Osteocyte (in vitro differentiated cells): ENCODE measurements at regions not wholly inside any gene's neighbourhood (a gene's known extent, or its start where the extent isn't known, plus 50 kb on each side); places are given as distances from the start of the nearest gene placed in this dataset.

Experiments
- DNase-seq: peaks from one replicate; pipeline ENCODE4 v3.0.0; 2021; ENCODE audit warnings: mixed read lengths; ENCODE audit not compliant: unreplicated experiment; ENCODE audit errors: extremely low spot score
- H3K27ac Mint-ChIP-seq: one replicate; pipeline ENCODE4 v1.8.0; 2021; ENCODE audit warnings: mild to moderate bottlenecking, mixed read lengths; ENCODE audit not compliant: unreplicated experiment
- H3K27me3 Mint-ChIP-seq: one replicate; pipeline ENCODE4 v1.8.0; 2021; ENCODE audit warnings: mixed read lengths; ENCODE audit not compliant: unreplicated experiment
- H3K36me3 Mint-ChIP-seq: one replicate; pipeline ENCODE4 v1.8.0; 2021; ENCODE audit warnings: mixed read lengths; ENCODE audit not compliant: unreplicated experiment
- H3K4me1 Mint-ChIP-seq: one replicate; pipeline ENCODE4 v1.8.0; 2021; ENCODE audit warnings: mixed read lengths; ENCODE audit not compliant: unreplicated experiment
- H3K4me3 Mint-ChIP-seq: one replicate; pipeline ENCODE4 v1.8.0; 2021; ENCODE audit warnings: mild to moderate bottlenecking, moderate library complexity, mixed read lengths; ENCODE audit not compliant: unreplicated experiment
- H3K9me3 Mint-ChIP-seq: one replicate; pipeline ENCODE4 v1.8.0; 2021; ENCODE audit warnings: mixed read lengths; ENCODE audit not compliant: unreplicated experiment
- TF ChIP-seq, protein P1 (sequence below): fragments of 200-600 bp; sonication (generic); IDR thresholded peaks from 2 replicates; pipeline ENCODE4 v1.5.0; 2021; ENCODE audit warnings: antibody characterized with exemption, mild to moderate bottlenecking, moderate library complexity

GRCh38 chr6:99024089-99024488, 76.3 kb upstream of the FBXL4 start:
- Mint-ChIP-seq H3K27me3 (no peaks in the 10 kb centered on the region), H3K4me1 (no peaks in the 10 kb centered on the region), H3K27ac (no peak overlapping the region), H3K4me3 (no peak overlapping the region), H3K9me3 (peaks cover 13% of the 10 kb centered on the region), H3K36me3 (no peaks in the 10 kb centered on the region)
- TF ChIP-seq, protein P1, sequence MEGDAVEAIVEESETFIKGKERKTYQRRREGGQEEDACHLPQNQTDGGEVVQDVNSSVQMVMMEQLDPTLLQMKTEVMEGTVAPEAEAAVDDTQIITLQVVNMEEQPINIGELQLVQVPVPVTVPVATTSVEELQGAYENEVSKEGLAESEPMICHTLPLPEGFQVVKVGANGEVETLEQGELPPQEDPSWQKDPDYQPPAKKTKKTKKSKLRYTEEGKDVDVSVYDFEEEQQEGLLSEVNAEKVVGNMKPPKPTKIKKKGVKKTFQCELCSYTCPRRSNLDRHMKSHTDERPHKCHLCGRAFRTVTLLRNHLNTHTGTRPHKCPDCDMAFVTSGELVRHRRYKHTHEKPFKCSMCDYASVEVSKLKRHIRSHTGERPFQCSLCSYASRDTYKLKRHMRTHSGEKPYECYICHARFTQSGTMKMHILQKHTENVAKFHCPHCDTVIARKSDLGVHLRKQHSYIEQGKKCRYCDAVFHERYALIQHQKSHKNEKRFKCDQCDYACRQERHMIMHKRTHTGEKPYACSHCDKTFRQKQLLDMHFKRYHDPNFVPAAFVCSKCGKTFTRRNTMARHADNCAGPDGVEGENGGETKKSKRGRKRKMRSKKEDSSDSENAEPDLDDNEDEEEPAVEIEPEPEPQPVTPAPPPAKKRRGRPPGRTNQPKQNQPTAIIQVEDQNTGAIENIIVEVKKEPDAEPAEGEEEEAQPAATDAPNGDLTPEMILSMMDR: no peak
- DNase-seq: no peak

DNA sequence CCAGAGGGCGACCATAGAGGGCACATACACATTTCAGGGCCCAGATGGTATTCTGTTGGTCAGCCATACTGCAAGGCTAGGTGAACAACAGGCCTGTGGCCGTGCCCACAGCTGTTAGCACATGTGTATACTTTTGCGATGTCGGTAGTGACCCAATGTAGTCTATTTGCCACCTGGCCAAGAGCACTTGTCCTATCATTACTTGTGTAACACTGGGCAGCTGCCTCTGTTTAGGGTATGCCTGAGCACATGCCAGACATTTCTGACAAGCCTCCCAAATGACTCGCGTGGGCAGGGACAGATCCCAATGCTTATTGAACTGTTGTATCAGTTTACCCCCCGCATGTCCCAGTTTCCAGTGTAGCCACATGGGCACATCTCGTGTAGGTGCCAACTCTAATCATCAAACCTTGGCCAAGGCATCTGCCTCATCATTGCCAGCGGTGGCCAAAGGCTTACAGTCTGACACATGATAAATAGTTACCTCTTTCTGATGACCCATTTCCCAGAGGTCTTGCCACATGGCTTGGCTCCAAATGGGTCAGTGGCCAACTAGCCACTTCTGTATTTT, 74.4 kb upstream of the FBXL4 start:
- H3K36me3 Mint-ChIP-seq: no peaks in the 10 kb centered on the region
- H3K4me1 Mint-ChIP-seq: no peaks in the 10 kb centered on the region
- TF ChIP-seq, protein P1: no peak
- H3K9me3 Mint-ChIP-seq: peaks cover 13% of the 10 kb centered on the region
- no peak overlapping the region for H3K4me3 Mint-ChIP-seq
- DNase-seq: no peak
- no peak overlapping the region for H3K27ac Mint-ChIP-seq
- H3K27me3 Mint-ChIP-seq: no peaks in the 10 kb centered on the region

DNA sequence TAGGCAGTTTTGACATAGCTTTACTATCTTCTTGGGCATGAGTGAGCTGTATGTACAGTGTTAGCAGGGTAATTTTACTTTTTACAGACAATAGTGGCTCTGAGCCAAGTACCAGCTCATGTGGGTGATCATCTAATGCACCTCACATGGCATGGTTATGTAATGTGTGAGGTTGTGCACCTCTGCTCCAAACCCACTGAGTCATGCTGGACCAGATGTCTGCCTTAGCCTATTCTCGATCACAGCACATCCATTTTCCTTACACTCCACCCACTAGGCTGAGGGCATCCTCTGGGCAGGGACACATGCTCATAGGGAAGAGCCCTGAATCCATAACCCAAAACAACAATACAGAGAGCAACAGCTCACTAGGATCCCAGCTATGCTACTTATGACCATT, 71.6 kb upstream of the FBXL4 start:
- Mint-ChIP-seq H3K27ac (no peak overlapping the region), H3K36me3 (no peaks in the 10 kb centered on the region), H3K4me1 (no peaks in the 10 kb centered on the region), H3K9me3 (no peaks in the 10 kb centered on the region), H3K27me3 (no peaks in the 10 kb centered on the region), H3K4me3 (no peak overlapping the region)
- TF ChIP-seq, protein P1: no peak
- no peak for DNase-seq

- Mint-ChIP-seq H3K27ac (no peak overlapping the region), H3K36me3 (no peaks in the 10 kb centered on the region), H3K4me3 (no peak overlapping the region), H3K4me1 (peaks cover 4% of the 10 kb centered on the region), H3K9me3 (no peaks in the 10 kb centered on the region), H3K27me3 (no peaks in the 10 kb centered on the region)
- DNase-seq: no peak
- TF ChIP-seq, protein P1: no peak
Measured at GRCh38 chr6:99017150-99017549, 69.4 kb upstream of the FBXL4 start.

DNA sequence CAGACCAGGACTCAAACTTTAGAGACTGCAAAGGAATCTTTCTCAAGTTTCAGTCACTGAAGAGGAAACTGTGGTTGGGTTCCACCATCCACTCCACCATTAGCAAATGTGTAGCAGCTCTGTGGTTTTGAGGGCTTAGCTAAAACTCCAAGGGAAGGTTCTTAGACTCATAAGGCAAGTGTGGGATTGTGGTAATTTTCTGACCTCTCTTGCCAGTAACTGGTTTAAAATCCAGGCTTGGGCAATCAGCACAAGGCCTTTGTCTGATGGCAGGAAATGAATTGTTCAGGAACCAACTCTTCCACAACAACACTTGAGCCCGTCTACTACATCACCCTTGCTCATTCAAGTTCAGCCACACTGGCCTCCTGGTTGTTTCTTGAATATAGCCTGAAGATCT, 68.6 kb upstream of the FBXL4 start:
- H3K27ac Mint-ChIP-seq: no peak overlapping the region
- no peak overlapping the region for H3K4me3 Mint-ChIP-seq
- H3K4me1 Mint-ChIP-seq: peaks cover 4% of the 10 kb centered on the region
- no peaks in the 10 kb centered on the region for H3K36me3 Mint-ChIP-seq
- no peak for DNase-seq
- H3K27me3 Mint-ChIP-seq: no peaks in the 10 kb centered on the region
- TF ChIP-seq, protein P1: no peak
- no peaks in the 10 kb centered on the region for H3K9me3 Mint-ChIP-seq
